Vagina (tissue), 2 donors: ENCODE measurements at regions not wholly inside any gene's neighbourhood (a gene's known extent, or its start where the extent isn't known, plus 50 kb on each side); places are given as distances from the start of the nearest gene placed in this dataset.

Source experiments
- CTCF ChIP-seq, 3 experiments: fragments of 450-650 bp in 2 of 3; fragments of 200-600 bp in 1 of 3; sonication (generic) in 1 of 3; IDR thresholded peaks; one replicate each; pipeline ENCODE4 v1.5.1; 2017 to 2019; ENCODE audit warnings: antibody characterized with exemption in 3 of 3, mild to moderate bottlenecking in 2 of 3, moderate library complexity in 2 of 3
- POLR2A ChIP-seq, 2 donors: fragments of 450-650 bp; IDR thresholded peaks; one replicate each; pipeline ENCODE4 v1.6.1; 2017; ENCODE audit warnings: antibody characterized with exemption in 2 of 2, mild to moderate bottlenecking in 2 of 2, moderate library complexity in 2 of 2

GRCh38 chrX:98501426-98501825 lies 1617.7 kb downstream of the RPA4 start:
- no peak for TF ChIP-seq CTCF (IDR thresholded peaks at IDR 0.05)
- TF ChIP-seq POLR2A (IDR thresholded peaks at IDR 0.05), result no peak
